ENCODE measurements at regions not wholly inside any gene's neighbourhood (a gene's known extent, or its start where the extent isn't known, plus 50 kb on each side); places are given as distances from the start of the nearest gene placed in this dataset.
"Not testable (repeated sequence)": the region's sequence is repeated elsewhere in the genome, so short reads cannot be mapped to it uniquely, and the experiment has no call there.

DNA sequence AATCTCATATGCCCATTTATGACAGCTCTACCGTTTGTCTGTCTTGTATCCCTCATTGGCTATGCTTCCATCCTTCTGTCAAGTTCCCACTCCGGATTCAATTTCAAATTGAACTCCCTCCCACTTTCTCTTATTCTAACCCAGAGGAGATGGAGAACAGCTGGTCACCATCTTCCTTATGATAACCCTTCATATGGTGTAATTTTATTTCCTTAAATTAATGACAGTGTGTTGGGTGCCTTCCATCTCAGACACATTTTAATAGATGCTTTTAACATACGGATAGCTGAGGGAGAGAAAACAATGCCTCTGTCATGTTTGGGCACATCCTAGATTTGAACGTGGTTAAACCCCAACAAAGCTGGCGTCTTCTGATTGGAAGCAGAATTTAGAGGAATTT is 103.0 kb upstream of the PLXNA2 start:
- DNase-seq (ENCODE audit: low read depth in 1 of 2, low spot score in 1 of 2) = no peak

DNA sequence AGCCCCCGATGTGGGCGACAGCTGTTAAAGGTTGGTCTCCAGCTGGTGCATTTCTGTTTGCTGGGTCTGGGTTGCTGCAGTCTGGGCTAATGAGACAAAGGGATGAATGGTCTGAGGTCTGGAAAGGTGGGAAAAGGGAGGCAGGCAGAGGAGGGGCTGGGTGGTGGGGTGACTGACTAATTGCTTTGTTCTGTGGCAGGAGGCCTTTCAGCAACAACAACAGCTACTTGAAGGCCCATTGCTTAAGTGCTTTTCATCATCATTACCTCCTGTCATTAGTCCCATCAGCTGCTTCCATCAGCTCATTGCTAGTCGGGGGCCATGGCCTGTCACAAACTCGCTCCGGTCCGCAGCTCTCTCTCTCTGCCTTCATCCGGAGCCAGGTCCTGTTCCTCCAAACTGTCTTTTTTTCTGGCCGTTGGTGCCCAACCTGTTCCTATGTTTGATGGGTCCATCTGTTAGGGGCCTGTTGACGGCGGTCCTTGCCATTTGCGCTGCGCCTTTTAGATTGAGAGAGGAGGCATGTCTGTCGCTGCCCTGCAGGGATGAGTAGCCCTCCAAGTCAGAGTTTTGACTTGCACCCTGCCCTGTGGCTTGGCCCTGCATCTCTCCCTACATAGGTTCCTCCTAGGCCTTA is 105.6 kb upstream of the PLXNA2 start:
- DNase-seq (ENCODE audit: low read depth in 1 of 2, low spot score in 1 of 2) = no peak

DNA sequence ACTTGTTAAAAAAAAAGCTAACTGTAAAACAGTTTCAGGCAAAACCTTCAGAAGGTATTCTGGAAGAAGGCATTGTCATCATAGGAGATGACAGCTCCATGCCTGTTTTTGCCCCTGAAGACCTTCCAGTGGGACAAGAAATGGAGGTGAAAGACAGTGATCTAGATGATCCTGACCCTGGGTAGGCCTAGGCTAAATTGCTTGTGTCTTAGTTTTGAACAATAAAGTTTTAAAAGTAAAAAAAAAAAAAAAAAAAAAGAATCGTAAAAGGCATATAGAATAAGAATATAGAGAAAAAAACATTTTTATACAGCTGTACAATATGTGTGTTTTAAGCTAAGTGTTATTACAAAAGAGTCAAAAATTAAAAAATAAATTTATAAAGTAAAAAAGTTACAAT is 106.6 kb upstream of the PLXNA2 start:
- DNase-seq (ENCODE audit: low read depth in 1 of 2, low spot score in 1 of 2) = no peak

DNA sequence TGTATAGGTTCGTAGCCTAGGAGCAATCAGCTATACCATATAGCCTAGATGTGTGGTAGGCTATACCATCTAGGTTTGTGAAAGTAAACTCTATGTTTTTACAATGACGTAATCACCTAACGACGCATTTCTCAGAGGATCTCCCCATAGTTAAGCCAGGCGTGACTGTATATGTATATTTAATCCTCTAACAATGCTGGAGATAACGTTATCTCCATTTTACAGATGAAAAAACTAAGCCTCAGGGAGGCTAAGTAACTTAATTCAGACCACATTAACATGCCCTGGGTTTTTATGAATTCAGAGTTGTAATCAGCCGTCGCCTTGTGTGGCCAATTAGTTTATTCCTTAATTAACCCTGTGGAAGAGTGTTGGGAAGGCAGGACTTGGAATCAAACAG is 107.7 kb upstream of the PLXNA2 start:
- no peak for DNase-seq (ENCODE audit: low read depth in 1 of 2, low spot score in 1 of 2)

DNA sequence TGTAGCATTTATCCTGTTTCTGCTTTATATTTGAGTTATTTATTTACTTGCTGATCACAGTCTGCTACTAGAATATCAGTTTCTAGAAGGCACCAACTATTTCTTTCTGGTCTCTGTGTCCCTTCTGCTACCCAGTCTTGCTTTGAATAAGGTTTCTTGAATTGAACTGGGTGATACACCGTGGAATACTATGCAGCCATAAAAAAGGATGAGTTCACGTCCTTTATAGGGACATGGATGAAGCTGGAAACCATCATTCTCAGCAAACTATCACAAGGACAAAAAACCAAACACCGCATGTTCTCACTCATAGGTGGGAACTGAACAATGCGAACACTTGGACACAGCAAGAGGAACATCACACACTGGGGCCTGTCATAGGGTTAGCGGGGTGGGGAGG is 109.6 kb upstream of the PLXNA2 start:
- DNase-seq (ENCODE audit: low read depth in 1 of 2, low spot score in 1 of 2) = not testable (repeated sequence)

DNA sequence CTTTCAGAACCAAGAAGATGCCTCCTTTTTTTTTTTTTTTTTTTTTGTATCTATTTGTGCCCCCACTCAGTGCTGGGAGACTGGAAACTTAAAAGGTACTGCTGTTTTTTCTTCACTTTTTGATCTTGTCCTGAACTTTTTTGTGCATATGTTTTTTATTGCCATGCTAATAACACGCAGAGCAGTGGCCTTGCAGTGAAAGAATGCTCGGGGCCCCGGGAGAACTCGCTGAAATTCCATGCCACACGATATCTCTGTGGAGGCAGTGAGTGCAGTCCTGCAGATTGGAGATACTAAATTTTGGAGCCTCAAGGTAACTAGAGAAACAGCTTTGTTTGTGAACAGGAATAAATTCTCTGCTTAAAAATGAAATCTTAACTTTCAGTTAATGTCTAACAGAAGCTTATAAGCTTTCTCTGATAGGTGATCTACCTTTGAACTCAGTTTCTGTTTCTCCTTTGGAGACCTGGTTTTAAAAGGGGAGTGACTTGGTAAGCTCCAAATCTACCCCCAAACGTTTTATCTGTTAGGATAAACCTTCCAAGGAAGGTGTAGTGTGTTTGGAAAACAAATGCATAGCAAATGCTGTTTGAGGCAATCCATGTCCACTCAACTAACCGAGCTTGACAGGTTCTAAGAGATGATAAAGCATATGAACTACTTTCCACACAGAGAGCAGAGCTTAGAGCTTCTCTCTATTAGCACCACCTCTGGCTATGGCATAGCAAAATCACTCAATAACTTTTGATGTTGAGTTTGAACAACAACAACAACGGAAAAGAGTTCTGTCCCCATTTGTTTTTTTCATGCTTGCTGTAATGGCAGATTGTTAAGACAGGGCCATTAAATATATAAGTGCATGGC is 113.7 kb upstream of the PLXNA2 start:
- DNase-seq (ENCODE audit: low read depth in 1 of 2, low spot score in 1 of 2) = no peak

DNA sequence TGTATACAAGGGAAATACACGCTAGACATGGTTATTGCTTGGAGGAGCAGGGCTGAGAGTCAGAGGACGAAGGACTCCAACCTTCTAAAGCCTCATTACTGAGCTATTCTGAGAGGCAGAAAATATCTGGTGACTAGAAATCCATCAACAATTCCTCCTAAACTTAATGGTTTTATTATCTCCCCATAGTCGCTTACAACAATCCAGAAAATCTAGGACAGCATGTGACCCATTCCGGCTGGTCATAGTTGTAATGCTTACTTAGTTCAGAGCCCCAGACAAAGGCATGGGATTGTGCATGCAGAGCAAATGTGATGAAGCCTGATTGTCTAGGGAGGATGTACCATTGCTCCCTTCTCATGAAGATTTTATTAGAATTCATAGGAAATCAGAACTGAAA is 114.5 kb upstream of the PLXNA2 start:
- no peak for DNase-seq (ENCODE audit: low read depth in 1 of 2, low spot score in 1 of 2)

DNA sequence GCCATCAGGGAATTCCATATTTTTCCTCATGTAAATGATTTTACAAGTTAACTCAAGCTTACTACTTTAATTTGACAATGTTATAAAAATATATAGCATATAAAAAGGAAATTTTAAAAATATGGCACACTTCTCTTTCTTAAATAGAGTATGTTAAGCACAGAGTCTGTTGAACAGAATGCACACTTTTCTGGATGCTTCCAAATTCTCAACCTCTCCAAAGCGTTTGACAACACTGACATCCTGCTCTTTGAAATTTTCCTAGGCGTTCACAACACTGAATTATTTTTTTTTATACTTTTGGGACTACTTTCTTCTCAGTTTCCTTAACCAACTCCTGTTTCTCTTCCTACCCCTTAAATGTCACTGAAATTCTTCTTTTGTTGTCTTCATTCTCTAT is 117.8 kb upstream of the PLXNA2 start:
- no peak for DNase-seq (ENCODE audit: low read depth in 1 of 2, low spot score in 1 of 2)

DNA sequence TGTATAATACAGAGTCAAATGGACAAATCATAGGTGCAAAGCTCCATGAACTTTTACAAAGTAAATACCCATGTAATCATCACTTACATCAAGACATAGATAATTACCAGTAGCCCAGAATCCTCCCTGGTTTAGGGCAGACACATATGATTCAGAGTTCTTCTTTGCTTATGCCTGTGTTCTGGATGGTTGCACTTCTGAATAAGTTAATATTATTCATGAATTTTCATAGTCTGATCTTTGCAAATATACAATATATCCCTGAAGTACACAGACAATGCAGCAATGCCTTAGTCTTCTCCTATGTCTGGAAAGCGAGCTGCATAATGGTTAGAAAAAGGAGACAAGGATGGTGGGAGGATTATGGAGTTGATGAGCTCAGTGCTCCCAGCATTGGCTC is 122.4 kb upstream of the PLXNA2 start:
- no peak for DNase-seq (ENCODE audit: low read depth in 1 of 2, low spot score in 1 of 2)

DNA sequence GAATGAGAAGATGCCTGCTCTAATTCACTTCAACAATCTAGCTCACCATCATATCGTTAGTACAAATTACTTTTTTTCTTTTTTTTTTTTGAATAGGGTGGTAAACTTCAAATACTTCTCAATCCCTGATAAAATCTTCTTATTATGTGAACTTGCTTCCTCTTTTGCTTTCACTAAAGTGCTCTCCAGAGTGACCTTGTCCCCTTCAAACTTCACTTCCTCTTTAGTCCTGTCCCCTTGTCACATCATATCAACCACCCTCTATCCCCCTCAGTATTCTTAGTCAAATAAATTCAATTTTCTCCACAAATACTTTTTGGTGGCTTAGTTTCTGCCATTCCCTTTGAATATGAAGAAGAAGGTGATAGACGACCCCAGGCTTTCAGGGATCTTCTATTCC is 124.9 kb upstream of the PLXNA2 start:
- no peak for DNase-seq (ENCODE audit: low read depth in 1 of 2, low spot score in 1 of 2)

DNA sequence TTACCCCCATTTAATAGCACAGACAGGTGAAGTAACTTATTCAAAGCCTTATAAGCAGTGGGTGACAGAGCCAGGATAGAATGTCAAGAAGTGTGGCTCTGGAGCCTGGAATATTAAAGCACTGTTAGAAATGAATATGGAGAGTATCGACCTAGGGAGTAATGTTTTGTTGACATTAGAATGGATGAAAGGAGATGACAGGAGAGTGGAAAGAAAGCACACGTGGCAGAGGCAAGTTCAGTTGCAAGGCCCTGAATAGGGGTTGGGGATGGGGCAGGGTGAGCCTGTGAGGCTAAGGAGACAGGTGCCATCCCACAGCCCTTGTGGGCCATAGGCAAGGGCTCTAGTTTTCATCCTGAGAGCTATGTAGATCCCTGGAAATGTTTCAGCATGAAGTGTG is 125.5 kb upstream of the PLXNA2 start:
- DNase-seq (ENCODE audit: low read depth in 1 of 2, low spot score in 1 of 2) = no peak

DNA sequence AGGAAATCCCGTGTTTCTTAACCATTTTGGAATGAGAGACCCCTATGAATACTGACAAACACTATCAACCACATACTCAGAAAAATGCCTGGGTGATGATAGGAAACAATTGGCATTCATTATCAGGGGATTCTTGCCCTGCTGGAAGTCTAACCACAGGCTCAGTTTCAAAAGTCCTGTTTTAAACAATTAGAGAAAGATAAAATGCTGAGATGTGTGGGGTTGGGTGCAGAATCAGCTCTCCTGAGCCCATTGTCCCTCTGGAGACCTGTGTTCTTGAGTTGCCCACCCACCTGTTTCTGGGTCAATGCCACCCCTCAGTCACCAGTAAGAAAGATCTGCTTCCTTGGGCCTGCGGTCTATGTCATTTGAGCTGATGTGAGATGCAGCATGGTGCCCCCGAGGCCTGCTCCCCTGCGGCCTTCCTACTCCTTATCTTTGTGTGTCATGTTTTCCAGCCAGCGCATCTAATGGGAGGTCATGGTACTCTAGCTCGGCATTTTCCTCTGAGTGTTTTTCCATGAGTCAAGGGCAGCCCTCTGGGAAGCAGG is 130.3 kb upstream of the PLXNA2 start:
- no peak for DNase-seq (ENCODE audit: low read depth in 1 of 2, low spot score in 1 of 2)

DNA sequence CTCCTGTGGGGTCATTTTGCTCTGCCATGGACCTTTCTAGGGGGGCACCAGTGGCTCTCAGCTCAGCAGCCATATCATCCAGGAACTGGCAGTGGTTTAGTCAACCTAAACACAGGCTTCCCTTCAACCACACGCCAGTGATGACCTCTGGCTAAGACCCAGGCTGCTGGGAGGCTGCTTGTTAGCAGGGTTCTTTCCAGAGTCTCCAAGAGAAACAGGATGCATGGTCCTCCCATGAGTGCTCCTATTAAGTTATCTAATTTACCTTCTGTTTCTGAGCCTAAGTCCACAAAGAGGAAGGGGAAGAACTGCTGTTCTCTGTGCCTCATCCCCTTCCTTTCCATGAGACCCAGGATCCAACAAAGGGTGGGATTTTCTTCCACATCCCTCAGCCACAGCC is 137.3 kb upstream of the PLXNA2 start:
- DNase-seq (ENCODE audit: low read depth in 1 of 2, low spot score in 1 of 2) = no peak

DNA sequence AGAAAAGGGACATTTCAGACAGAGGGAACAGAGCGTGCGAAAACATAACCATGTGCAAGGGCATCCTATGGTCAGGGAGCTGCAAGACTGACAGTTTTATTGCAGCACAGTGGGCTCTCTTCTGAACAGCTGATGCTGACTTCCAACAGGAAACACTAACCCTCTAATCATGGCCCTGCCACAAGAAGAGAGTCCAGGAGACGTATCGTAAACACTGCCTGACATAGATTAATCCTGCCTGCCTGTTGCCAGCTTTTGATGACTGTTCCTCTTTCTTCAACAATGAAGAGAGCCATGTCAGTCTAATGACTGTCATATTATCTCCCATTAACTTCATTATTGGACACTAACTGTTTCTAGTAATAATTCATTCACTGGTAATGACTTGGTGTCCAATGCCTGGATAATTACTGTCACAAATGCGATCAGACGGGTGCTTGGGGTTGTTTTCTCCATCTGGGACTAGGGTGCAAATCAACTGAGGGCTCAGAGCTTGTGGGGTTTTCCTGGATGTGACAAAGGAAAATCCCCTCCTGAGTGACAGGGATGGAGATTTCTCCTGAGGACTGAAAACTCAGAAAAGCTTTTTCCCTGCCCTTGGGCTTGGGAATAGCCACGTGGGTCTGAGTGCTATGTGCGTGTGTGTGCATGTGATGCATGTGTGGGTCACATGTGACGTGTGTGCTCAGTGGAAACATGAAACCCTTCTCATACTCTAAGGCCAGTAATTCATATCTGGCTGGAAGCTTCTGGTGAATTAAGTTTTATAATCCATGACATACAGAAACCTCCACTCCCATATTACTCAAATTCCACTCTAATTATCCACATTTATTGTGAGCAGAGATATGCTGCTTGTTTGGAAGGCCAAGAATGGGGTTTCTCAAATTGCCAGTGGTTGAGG is 144.0 kb upstream of the PLXNA2 start:
- no peak for DNase-seq (ENCODE audit: low read depth in 1 of 2, low spot score in 1 of 2)

DNA sequence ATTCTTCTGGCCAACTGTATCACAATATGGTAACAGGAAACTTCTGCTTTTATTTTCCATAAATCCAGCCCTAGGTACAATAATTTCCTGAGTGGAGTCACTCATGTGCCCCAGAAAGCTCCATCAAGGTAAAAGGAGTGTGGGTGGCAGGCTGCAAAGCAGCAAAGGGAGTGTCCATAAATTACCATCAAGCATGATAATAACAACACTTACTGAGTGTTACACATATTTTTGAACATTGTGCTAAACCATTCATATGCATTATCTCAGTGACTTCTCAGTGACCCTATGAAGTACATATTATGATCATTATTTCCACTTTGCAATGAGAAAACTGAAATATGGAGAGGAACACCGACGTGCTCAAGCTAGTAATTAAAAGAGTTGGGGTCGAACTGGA is 149.2 kb upstream of the PLXNA2 start:
- DNase-seq (ENCODE audit: low read depth in 1 of 2, low spot score in 1 of 2) = no peak

DNA sequence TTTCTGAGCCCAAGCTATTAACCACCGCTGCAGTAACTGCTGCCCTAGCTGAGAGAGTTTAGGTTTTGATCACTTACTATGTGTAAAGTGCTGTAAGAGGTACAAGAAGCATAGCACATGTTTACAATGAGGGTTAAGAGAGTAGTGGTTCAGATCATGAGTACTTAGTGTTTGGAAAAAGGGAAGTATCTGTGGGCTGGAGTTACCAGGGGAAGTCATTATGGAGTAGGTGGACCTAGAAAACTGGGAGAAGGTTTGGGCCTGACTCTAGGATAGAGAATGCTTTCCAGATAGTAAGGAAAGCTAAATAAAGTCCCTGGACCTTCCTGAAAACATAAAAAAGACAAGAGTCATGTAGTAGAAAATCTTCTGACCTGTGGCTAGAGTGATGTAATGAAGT is 149.6 kb upstream of the PLXNA2 start:
- DNase-seq (ENCODE audit: low read depth in 1 of 2, low spot score in 1 of 2) = no peak

DNA sequence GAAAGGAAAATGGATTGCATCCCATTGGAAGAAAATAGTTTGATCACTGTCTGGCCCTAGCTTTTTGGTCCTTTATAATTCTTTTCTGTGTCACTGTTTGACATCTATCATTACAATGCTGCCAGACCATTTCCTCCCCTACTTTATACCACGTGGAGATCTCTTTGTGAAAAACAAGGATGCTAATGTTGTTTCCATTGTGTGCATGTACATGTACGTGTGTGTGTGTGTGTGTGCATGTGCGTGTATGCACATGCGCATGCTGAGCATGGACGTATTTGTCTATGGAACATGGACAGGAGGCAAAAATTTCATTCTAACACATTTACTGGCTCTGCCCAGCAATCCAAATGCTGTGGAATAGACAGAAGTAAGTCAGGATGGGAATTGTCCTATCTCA is 153.1 kb upstream of the PLXNA2 start:
- no peak for DNase-seq (ENCODE audit: low read depth in 1 of 2, low spot score in 1 of 2)

DNA sequence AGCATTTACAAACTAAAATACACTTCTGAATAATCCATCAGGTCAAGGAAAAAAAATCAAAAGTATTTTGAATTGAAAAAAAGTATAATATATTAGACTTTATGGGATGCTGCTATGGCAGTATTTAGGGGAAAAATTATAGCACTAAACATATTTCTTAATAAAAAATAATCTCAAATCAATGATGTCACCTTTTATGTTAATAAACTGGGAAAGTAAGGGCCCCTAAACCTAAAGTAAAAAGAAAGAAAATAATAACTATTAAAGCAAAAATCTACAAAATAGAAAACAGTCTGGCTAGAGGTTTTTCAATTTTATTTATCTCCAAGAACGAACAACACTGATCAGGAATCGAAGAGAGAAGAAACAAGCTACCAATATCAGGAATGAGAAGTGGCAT is 160.8 kb upstream of the PLXNA2 start:
- DNase-seq (ENCODE audit: low read depth in 1 of 2, low spot score in 1 of 2) = no peak

DNA sequence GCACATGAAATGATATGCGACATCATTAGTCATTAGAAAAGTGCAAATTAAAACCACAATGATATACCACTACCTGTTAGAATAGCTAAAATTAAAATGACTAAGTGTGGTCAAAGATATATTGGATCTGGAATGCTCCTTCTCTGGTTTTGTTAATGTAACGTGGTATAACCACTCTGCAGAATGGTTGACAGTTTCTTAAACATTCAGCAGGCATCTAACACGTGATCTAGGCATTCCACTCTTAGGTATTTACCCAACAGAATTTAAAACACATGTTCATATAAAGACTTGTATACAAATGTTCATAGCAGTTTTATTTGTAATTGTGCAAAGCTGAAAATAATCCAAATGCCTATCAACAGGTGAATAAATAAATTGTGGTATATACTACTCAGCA is 165.0 kb upstream of the PLXNA2 start:
- no peak for DNase-seq (ENCODE audit: low read depth in 1 of 2, low spot score in 1 of 2)

DNA sequence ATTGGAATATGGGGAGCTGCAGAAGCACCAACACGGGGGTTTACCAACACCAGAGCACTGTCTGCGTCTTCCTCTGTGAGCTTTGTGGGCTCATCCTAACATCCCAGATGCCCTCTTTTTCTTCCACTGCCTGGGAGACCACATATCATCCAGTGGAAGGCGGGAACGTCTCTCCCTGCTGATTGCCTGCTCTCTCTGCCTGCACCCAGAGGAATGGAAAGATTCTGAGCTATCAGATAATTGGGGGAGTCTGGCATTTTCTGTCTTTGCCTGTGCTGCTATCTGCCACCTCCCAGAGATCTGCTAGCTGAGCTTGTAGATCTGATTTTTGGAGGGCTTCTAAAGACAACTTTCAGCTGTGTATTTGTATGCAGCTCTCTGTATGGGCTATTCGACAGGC is 166.2 kb upstream of the PLXNA2 start:
- DNase-seq (ENCODE audit: low read depth in 1 of 2, low spot score in 1 of 2) = no peak

DNA sequence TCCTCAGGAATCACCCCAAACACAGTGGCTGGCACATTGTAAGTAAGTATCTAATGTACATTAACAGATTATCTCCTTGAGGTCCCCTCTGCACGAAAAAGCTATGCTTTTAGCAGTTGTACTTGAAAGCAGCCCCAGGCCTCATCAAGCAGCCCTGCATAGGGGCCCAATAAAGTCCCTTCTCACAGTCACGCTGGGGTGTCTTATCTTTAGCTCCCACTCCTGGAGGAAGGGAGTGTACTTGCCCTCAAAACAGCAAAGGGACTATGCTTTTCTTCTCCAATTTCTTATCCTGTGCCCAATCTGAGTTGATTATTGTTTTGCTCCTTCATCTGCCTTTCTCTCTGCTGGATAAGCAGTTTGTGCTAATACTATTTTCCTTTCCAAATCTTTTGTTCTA is 168.8 kb upstream of the PLXNA2 start:
- no peak for DNase-seq (ENCODE audit: low read depth in 1 of 2, low spot score in 1 of 2)

DNA sequence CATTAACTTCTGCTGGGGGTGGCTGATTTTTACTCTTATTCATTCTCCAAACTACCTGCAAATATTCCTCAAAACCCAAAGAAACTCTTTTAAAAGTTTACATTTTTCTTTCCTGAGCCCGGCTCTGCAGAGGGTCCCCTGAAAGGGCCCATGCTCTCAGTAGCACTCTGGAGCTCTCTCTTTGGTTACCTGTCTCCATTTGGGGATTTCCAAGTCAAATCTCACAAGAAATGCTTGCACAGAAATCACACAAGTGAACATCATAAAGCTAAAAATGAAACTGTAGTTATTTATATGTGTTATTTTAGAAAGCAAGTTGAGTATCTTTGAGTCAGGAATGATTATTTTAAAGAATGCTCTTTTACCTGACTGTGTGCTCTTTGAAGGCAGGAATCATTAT is 174.5 kb upstream of the PLXNA2 start:
- DNase-seq (ENCODE audit: low read depth in 1 of 2, low spot score in 1 of 2) = no peak
